Endodermal cell (in vitro differentiated cells): ENCODE measurements at regions not wholly inside any gene's neighbourhood (a gene's known extent, or its start where the extent isn't known, plus 50 kb on each side); places are given as distances from the start of the nearest gene placed in this dataset.

Source experiments
- DNase-seq: peaks from one replicate; pipeline ENCODE4 v3.0.0-alpha.2; 2017
- H3K27ac ChIP-seq: 2 replicates; pipeline ENCODE4 v1.5.1; 2013; ENCODE audit warnings: mild to moderate bottlenecking, low read depth, low read length, moderate library complexity
- H3K27me3 ChIP-seq: 2 replicates; pipeline ENCODE4 v1.6.1; 2013; ENCODE audit warnings: mild to moderate bottlenecking, low read length, moderate library complexity; ENCODE audit not compliant: insufficient read depth, control insufficient read depth, poor library complexity, severe bottlenecking
- H3K36me3 ChIP-seq: 2 replicates; pipeline ENCODE4 v1.7.0; 2013; ENCODE audit warnings: mild to moderate bottlenecking, low read length, moderate library complexity; ENCODE audit not compliant: control insufficient read depth, insufficient read depth
- H3K4me1 ChIP-seq: one replicate; pipeline ENCODE4 v1.7.0; 2013; ENCODE audit warnings: low read length; ENCODE audit not compliant: control insufficient read depth, insufficient read depth
- H3K4me3 ChIP-seq: 2 replicates; pipeline ENCODE4 v1.5.1; 2013; ENCODE audit warnings: mild to moderate bottlenecking, low read length, moderate library complexity
- H3K9ac ChIP-seq: 2 replicates; pipeline ENCODE4 v1.6.1; 2013; ENCODE audit warnings: mild to moderate bottlenecking, low read length, moderate library complexity; ENCODE audit not compliant: poor library complexity, severe bottlenecking; ENCODE audit errors: extremely low read depth
- H3K9me3 ChIP-seq: 2 replicates; pipeline ENCODE4 v1.6.1; 2013; ENCODE audit warnings: mild to moderate bottlenecking, low read length, moderate library complexity; ENCODE audit not compliant: control insufficient read depth
- H3K27ac Mint-ChIP-seq: 2 replicates; pipeline ENCODE4 v1.8.0; 2020; ENCODE audit warnings: mixed read lengths
- H3K27me3 Mint-ChIP-seq: 2 replicates; pipeline ENCODE4 v1.8.0; 2021; ENCODE audit warnings: mild to moderate bottlenecking, mixed read lengths; ENCODE audit not compliant: insufficient read depth
- H3K36me3 Mint-ChIP-seq: 2 replicates; pipeline ENCODE4 v1.8.0; 2020; ENCODE audit warnings: low read depth, mixed read lengths
- H3K4me1 Mint-ChIP-seq: 2 replicates; pipeline ENCODE4 v1.8.0; 2020; ENCODE audit warnings: mixed read lengths
- H3K4me3 Mint-ChIP-seq: 2 replicates; pipeline ENCODE4 v1.8.0; 2020; ENCODE audit warnings: mild to moderate bottlenecking, moderate library complexity, mixed read lengths
- H3K9me3 Mint-ChIP-seq: 2 replicates; pipeline ENCODE4 v1.8.0; 2020; ENCODE audit warnings: mild to moderate bottlenecking, mixed read lengths
- WGBS, 2 experiments: methylation state at CpG; one replicate each; pipeline versions ENCODE4 v1.1.5 to v1.1.7; 2013; ENCODE audit warnings: missing lambda C conversion rate in 2 of 2, mixed read lengths in 1 of 2; ENCODE audit not compliant: insufficient coverage in 1 of 2, insufficient read length in 1 of 2; 5-methylcytosine and 5-hydroxymethylcytosine counted together
- TF ChIP-seq, protein P1 (sequence below): fragments of 200-600 bp; sonication (generic); conservative IDR thresholded peaks from 2 replicates; pipeline ENCODE4 v1.5.0; 2021; ENCODE audit warnings: antibody characterized with exemption, mild to moderate bottlenecking

DNA sequence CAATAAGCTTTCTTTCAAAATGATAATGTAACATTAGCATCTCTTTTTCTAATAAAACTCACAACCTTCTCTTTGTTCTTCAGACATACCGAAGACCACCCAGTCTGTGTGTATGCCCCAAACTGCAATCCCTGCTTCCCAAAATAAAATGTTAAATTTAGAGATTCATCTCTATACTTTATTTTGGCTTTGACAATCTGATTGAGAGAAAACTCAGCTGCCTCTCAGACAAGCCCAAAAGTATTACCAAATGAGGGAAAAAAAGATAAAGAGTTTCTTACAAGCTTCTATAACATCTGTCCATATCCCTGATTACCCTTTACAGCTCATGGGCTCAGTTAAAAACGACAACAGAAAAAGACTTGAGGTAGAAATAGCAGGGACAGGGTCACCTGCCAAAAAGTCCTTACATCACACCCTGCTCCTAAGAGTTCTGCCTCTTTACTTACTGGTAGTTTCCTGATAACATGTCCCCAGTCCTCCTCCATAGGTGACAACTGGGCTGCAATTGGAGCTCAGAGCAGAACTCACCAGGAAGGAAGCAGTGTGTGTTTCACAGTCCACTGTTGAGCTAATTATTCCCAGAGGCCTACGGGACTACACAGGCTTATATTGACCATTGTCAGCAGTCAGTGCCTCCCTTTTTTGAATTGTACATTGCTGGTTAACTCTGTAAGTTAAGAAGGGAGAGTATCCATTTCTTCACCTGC lies 70.9 kb upstream of the FAM9C start:
- Mint-ChIP-seq H3K9me3 (peaks cover 78% of the 10 kb centered on the region), H3K36me3 (no peaks in the 10 kb centered on the region), H3K27ac (no peak overlapping the region), H3K4me1 (peaks cover 2% of the 10 kb centered on the region), H3K4me3 (no peak overlapping the region), H3K27me3 (no peaks in the 10 kb centered on the region)
- H3K9ac ChIP-seq, result no peak overlapping the region
- no peaks in the 10 kb centered on the region for H3K36me3 ChIP-seq
- no peaks in the 10 kb centered on the region for H3K27me3 ChIP-seq
- 81% methylated on average over 2 of the region's 3 CpGs; no CpG with 5 or more reads in 1 of the 2 experiments for WGBS, 2 experiments
- H3K4me3 ChIP-seq, result no peak overlapping the region
- H3K9me3 ChIP-seq, result peaks cover 9% of the 10 kb centered on the region
- TF ChIP-seq, protein P1, sequence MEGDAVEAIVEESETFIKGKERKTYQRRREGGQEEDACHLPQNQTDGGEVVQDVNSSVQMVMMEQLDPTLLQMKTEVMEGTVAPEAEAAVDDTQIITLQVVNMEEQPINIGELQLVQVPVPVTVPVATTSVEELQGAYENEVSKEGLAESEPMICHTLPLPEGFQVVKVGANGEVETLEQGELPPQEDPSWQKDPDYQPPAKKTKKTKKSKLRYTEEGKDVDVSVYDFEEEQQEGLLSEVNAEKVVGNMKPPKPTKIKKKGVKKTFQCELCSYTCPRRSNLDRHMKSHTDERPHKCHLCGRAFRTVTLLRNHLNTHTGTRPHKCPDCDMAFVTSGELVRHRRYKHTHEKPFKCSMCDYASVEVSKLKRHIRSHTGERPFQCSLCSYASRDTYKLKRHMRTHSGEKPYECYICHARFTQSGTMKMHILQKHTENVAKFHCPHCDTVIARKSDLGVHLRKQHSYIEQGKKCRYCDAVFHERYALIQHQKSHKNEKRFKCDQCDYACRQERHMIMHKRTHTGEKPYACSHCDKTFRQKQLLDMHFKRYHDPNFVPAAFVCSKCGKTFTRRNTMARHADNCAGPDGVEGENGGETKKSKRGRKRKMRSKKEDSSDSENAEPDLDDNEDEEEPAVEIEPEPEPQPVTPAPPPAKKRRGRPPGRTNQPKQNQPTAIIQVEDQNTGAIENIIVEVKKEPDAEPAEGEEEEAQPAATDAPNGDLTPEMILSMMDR, result no peak
- no peaks in the 10 kb centered on the region for H3K4me1 ChIP-seq
- no peak for DNase-seq
- no peak overlapping the region for H3K27ac ChIP-seq

DNA sequence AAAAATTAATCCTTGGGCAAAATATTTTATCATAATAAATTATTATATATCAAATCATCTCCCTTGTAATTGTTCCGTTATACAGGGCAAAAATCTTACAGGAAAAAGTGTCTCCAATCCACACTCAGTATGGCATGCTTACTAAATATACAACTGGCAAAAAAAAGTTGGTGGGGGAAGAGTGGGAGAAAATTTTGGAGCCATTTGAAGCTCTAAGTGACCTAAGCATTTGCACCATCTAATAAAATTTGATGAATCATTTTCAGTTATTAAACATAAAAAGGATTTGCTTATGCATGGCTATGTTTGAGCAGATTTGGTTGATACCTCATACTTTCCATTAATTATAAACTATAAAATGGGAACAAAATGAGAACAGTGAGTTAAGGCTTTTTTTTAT lies 68.1 kb upstream of the FAM9C start:
- TF ChIP-seq, protein P1, result no peak
- H3K27me3 ChIP-seq, result no peaks in the 10 kb centered on the region
- no peak overlapping the region for H3K27ac Mint-ChIP-seq
- H3K9me3 Mint-ChIP-seq, result peaks cover 63% of the 10 kb centered on the region
- no peaks in the 10 kb centered on the region for H3K36me3 ChIP-seq
- H3K9me3 ChIP-seq, result peaks cover 9% of the 10 kb centered on the region
- H3K4me3 Mint-ChIP-seq, result no peak overlapping the region
- H3K4me1 Mint-ChIP-seq, result peaks cover 6% of the 10 kb centered on the region
- no peaks in the 10 kb centered on the region for H3K4me1 ChIP-seq
- no peak overlapping the region for H3K27ac ChIP-seq
- H3K4me3 ChIP-seq, result no peak overlapping the region
- no peak for DNase-seq
- no peak overlapping the region for H3K9ac ChIP-seq
- no peaks in the 10 kb centered on the region for H3K27me3 Mint-ChIP-seq
- H3K36me3 Mint-ChIP-seq, result no peaks in the 10 kb centered on the region
- no CpG with 5 or more reads among the region's 1 CpG for WGBS, 2 experiments

DNA sequence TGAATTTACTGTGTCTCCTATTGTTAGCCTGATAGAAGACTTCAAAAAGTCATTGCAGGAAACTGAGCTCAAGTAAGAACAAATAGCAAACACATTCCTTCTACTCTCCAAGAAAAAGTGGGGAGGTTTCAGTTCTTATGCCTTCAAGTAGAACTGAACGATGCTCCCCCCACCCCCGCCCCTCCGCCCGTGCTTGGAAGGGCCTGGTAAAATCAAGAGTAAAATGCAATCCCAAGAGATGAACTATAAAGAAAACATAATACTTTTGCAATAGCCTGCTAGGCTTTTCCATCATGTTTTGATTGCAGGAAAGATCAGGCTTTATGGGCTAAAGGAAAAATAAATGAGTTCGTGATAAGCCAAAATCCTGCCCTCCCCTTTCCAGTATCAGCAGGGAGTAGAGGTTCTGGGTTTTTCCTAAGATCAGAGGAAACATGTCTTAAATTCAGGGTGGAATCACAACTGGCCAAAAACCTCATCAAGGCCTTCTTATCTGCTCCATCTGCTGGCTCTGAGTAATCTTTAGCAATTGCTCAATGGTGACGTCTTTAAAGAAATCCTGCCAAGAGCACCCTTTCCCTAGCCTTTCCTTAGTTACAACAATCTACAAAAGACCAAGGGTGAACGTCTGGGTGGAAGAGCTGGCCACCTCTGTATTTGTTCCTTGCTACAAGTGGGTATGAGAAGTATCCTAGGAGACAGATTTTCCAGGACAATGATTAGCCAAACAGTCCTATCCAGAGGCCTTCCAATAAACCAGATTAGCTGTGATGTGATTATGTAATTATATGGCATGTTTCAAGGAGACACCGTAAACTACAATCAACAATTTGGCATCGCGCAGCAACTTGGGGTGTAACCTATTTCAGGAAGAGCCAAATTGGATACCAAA lies 66.3 kb upstream of the FAM9C start:
- no peaks in the 10 kb centered on the region for H3K9me3 ChIP-seq
- no peak overlapping the region for H3K4me3 Mint-ChIP-seq
- H3K9ac ChIP-seq, result no peak overlapping the region
- H3K27me3 Mint-ChIP-seq, result no peaks in the 10 kb centered on the region
- no peaks in the 10 kb centered on the region for H3K27me3 ChIP-seq
- no peaks in the 10 kb centered on the region for H3K36me3 ChIP-seq
- H3K4me1 Mint-ChIP-seq, result peaks cover 6% of the 10 kb centered on the region
- no peaks in the 10 kb centered on the region for H3K4me1 ChIP-seq
- no peak for DNase-seq
- WGBS, 2 experiments, result 85 to 89% methylated on average over 4 to 9 of the region's 10 CpGs
- TF ChIP-seq, protein P1, result no peak
- no peaks in the 10 kb centered on the region for H3K36me3 Mint-ChIP-seq
- H3K27ac ChIP-seq, result no peak overlapping the region
- H3K4me3 ChIP-seq, result no peak overlapping the region
- H3K27ac Mint-ChIP-seq, result no peak overlapping the region
- peaks cover 55% of the 10 kb centered on the region for H3K9me3 Mint-ChIP-seq
